ENCODE measurements at regions not wholly inside any gene's neighbourhood (a gene's known extent, or its start where the extent isn't known, plus 50 kb on each side); places are given as distances from the start of the nearest gene placed in this dataset.

DNA sequence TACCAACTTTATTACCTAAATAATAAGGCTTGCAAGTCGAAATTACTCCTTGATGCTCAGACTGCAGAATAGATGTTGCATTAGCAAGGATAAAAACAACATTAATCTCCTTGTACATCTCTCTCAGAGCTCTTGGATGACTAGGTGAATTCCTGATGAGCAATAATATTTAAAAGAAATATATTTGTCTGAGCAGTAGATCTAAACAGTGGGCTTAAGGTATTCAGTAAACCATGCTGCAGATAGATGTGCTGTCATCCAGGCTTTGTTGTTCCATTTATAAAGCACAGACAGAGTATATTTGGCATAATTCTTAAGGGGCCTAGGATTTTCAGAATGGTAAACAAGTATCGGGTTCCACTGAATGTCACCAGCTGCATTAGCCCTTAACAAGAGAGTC lies 257.1 kb downstream of the TUSC7 start:
- Mint-ChIP-seq H3K27ac (no peak overlapping the region), H3K4me1 (ENCODE audit: low read depth in 2 of 2) (no peaks in the 10 kb centered on the region), H3K4me3 (no peak overlapping the region), H3K9me3 (peaks cover 3% of the 10 kb centered on the region), H3K27me3 (no peaks in the 10 kb centered on the region), H3K36me3 (no peaks in the 10 kb centered on the region)
- DNase-seq (ENCODE audit: low spot score) (no peak), ATAC-seq (no peak)

DNA sequence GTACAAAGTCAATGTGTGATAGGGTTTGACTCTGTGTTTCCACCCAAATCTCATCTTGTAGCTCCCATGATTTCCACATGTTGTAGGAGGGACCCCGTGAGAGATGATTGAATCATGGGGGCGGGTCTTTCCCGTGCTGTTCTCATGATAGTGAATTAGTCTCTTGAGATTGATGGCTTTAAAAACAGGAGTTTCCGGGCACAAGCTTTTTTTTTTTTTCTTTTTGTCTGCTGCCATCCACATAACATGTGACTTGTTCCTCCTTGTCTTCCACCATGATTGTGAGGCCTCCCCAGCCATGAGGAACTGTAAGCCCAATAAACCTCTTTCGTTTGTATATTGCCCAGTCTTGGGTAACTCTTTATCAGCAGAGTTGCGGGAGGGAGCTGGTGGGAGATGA lies 259.6 kb downstream of the TUSC7 start:
- DNase-seq (ENCODE audit: low spot score) (no peak), ATAC-seq (no peak)
- no peaks in the 10 kb centered on the region for H3K9me3 Mint-ChIP-seq
- H3K27ac Mint-ChIP-seq = no peak overlapping the region
- H3K4me1 Mint-ChIP-seq (ENCODE audit: low read depth in 2 of 2) = no peaks in the 10 kb centered on the region
- no peak overlapping the region for H3K4me3 Mint-ChIP-seq
- no peaks in the 10 kb centered on the region for H3K36me3 Mint-ChIP-seq
- H3K27me3 Mint-ChIP-seq = no peaks in the 10 kb centered on the region

DNA sequence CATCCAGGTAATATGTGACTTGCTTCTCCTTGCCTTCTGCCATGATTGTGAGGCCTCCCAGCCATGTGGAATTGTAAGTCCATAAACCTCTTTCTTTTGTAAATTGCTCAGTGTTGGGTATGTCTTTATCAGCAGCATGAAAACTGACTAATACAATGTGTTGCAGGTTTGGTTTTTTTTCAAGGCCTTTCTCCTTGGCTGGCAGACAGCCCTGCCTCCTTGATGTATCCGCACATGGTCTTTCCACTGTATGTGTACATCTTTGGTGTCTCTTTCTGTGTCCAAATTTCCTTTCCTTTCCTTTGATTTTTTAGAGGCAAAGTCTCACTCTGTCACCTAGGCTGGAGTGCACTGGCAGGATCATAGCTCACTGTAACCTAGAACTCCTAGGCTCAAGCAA lies 260.1 kb downstream of the TUSC7 start:
- Mint-ChIP-seq H3K27me3 (no peaks in the 10 kb centered on the region), H3K36me3 (no peaks in the 10 kb centered on the region), H3K27ac (no peak overlapping the region), H3K4me3 (no peak overlapping the region), H3K4me1 (ENCODE audit: low read depth in 2 of 2) (no peaks in the 10 kb centered on the region), H3K9me3 (no peaks in the 10 kb centered on the region)
- ATAC-seq = no peak
- DNase-seq (ENCODE audit: low spot score) = no peak

- Mint-ChIP-seq H3K27me3 (no peaks in the 10 kb centered on the region), H3K36me3 (no peaks in the 10 kb centered on the region), H3K4me1 (ENCODE audit: low read depth in 2 of 2) (no peaks in the 10 kb centered on the region), H3K9me3 (no peaks in the 10 kb centered on the region), H3K27ac (no peak overlapping the region), H3K4me3 (no peak overlapping the region)
- no peak for DNase-seq (ENCODE audit: low spot score)
- no peak for ATAC-seq
Observed at GRCh38 chr3:116971531-116971930, 262.0 kb downstream of the TUSC7 start.

- H3K27me3 Mint-ChIP-seq = no peaks in the 10 kb centered on the region
- H3K36me3 Mint-ChIP-seq = no peaks in the 10 kb centered on the region
- peaks cover 6% of the 10 kb centered on the region for H3K9me3 Mint-ChIP-seq
- H3K27ac Mint-ChIP-seq = no peak overlapping the region
- DNase-seq (ENCODE audit: low spot score) (no peak), ATAC-seq (no peak)
- no peaks in the 10 kb centered on the region for H3K4me1 Mint-ChIP-seq (ENCODE audit: low read depth in 2 of 2)
- no peak overlapping the region for H3K4me3 Mint-ChIP-seq
Observed at GRCh38 chr3:116974702-116975101, 265.1 kb downstream of the TUSC7 start.

DNA sequence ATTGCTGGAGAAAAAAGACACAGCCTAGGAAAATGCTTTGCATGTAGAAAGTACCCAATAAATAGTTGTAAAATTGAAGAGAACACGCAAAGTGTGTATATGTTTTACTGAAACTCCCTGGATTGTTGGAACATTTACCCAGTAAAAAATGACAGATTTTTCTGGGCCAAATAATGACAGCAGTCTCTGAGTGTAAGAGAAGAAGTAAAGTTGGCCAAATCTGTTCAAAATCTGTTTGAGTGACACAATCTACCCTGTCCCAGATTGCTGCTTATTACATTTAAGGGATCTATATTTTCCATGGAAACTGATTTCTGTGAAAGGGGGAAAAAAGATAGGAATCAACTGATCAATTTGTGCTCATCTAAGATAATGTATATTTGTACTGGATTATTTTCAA lies 267.9 kb downstream of the TUSC7 start:
- Mint-ChIP-seq H3K36me3 (no peaks in the 10 kb centered on the region), H3K9me3 (peaks cover 6% of the 10 kb centered on the region), H3K4me3 (no peak overlapping the region), H3K27me3 (no peaks in the 10 kb centered on the region), H3K27ac (no peak overlapping the region), H3K4me1 (ENCODE audit: low read depth in 2 of 2) (no peaks in the 10 kb centered on the region)
- ATAC-seq (no peak), DNase-seq (ENCODE audit: low spot score) (no peak)

DNA sequence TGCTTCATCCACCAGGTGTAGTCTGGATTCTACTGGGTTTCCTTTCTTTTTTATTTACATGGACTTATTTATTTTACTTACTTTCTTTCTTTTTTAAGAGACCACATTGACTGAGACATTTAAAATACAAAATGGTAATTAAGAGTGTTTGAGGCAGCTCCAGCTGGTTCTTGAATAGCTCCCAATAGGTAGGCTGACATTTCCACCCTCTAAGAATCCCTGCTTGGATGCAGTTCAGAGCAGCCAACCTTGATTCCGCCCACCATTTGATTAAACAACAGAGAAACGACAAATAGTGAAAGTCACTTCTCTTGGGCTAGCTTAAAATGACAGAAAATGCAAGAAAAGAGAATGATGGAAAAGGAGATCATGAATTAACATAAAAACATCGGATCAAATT lies 270.5 kb downstream of the TUSC7 start:
- Mint-ChIP-seq H3K27ac (no peak overlapping the region), H3K4me3 (no peak overlapping the region), H3K27me3 (no peaks in the 10 kb centered on the region), H3K4me1 (ENCODE audit: low read depth in 2 of 2) (no peaks in the 10 kb centered on the region), H3K36me3 (peaks cover 5% of the 10 kb centered on the region), H3K9me3 (peaks cover 17% of the 10 kb centered on the region)
- ATAC-seq = no peak
- no peak for DNase-seq (ENCODE audit: low spot score)

- ATAC-seq (no peak), DNase-seq (ENCODE audit: low spot score) (no peak)
- Mint-ChIP-seq H3K27ac (no peak overlapping the region), H3K27me3 (no peaks in the 10 kb centered on the region), H3K36me3 (peaks cover 5% of the 10 kb centered on the region), H3K9me3 (peaks cover 17% of the 10 kb centered on the region), H3K4me3 (no peak overlapping the region), H3K4me1 (ENCODE audit: low read depth in 2 of 2) (no peaks in the 10 kb centered on the region)
Observed at GRCh38 chr3:116981089-116981488, 271.5 kb downstream of the TUSC7 start.

DNA sequence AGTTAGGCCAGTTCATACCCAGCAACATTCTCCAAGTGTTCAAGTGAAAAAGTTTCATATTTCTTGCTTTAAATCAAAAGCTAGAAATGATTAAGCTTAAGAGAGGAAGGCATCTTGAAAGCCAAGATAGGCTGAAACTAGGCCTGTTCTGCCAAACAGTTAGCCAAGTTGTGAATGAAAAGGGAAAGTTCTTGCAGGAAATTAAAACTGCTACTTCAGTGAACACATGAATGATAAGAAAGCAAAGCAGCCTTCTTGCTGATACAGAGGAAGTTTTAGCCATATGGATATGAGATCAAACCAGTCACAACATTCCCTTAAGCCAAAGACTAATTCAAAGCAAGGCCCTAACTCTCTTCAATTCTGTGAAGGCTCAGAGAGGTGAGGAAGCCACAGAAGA lies 274.7 kb downstream of the TUSC7 start:
- no peaks in the 10 kb centered on the region for H3K27me3 Mint-ChIP-seq
- peaks cover 5% of the 10 kb centered on the region for H3K36me3 Mint-ChIP-seq
- ATAC-seq = no peak
- peaks cover 18% of the 10 kb centered on the region for H3K9me3 Mint-ChIP-seq
- no peak overlapping the region for H3K4me3 Mint-ChIP-seq
- no peak for DNase-seq (ENCODE audit: low spot score)
- H3K27ac Mint-ChIP-seq = no peak overlapping the region
- no peaks in the 10 kb centered on the region for H3K4me1 Mint-ChIP-seq (ENCODE audit: low read depth in 2 of 2)

DNA sequence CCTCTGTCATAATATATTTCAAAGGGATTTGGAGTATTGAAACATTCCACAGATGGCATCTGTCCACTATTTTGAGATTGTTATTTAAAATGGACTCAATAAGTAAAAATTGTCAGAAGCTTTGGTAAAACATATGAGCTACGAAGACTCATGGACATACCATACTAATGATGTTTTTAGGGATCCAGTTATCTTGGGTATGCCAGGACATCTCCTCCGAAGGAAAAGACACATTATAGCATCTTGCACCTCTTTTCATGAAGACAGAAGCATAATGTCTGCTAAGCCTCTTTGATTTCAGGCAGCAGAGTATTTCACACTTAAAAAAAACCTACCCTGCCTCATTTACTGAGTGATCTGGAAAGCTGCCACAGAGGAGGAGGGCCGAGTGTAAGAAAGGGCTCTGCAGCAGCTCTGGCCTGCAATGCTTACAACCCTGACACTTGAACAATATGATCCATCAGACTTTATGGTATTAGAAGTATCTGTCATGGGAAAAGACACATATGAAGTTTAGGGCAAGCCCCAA lies 284.8 kb downstream of the TUSC7 start:
- Mint-ChIP-seq H3K4me3 (no peak overlapping the region), H3K27ac (no peak overlapping the region), H3K27me3 (no peaks in the 10 kb centered on the region), H3K36me3 (no peaks in the 10 kb centered on the region), H3K4me1 (ENCODE audit: low read depth in 2 of 2) (no peaks in the 10 kb centered on the region), H3K9me3 (peaks cover 11% of the 10 kb centered on the region)
- no peak for DNase-seq (ENCODE audit: low spot score)
- ATAC-seq = no peak

DNA sequence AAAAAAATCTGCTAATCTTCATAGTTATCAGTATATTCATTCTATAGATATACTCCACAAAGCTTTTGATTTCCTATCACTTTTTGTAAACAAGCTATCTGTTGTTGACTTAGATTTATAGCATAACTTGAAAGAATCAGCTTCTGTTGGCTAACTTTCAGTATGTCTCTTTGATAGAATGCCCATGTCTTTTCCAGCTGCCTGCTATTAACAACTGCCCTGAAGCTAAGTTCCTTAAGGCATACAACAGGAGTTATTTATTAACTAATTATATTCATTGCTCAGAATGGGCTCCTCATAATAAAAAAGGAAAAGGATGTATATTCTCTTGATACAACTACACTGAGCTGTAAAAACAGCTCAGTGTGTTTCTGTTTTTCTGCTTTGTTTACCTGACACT lies 293.9 kb downstream of the TUSC7 start:
- no peak for ATAC-seq
- no peak for DNase-seq (ENCODE audit: low spot score)
- H3K9me3 Mint-ChIP-seq = no peaks in the 10 kb centered on the region

GRCh38 chr3:117005274-117005673 lies 295.7 kb downstream of the TUSC7 start:
- ATAC-seq (no peak), DNase-seq (ENCODE audit: low spot score) (no peak)
- H3K4me1 Mint-ChIP-seq (ENCODE audit: low read depth in 2 of 2) = no peaks in the 10 kb centered on the region
- no peaks in the 10 kb centered on the region for H3K9me3 Mint-ChIP-seq
- H3K27ac Mint-ChIP-seq = no peak overlapping the region
- H3K36me3 Mint-ChIP-seq = no peaks in the 10 kb centered on the region
- H3K4me3 Mint-ChIP-seq = no peak overlapping the region
- peaks cover 0 to 2% of the 10 kb centered on the region in 2 donors for H3K27me3 Mint-ChIP-seq

More for the DNA sequence above, 293.9 kb downstream of the TUSC7 start:
- H3K27me3 Mint-ChIP-seq = peaks cover 0 to 2% of the 10 kb centered on the region in 2 donors
- H3K4me3 Mint-ChIP-seq = no peak overlapping the region
- H3K36me3 Mint-ChIP-seq = no peaks in the 10 kb centered on the region
- no peaks in the 10 kb centered on the region for H3K4me1 Mint-ChIP-seq (ENCODE audit: low read depth in 2 of 2)
- H3K27ac Mint-ChIP-seq = no peak overlapping the region

GRCh38 chr3:117005911-117006522 lies 296.4 kb downstream of the TUSC7 start:
- DNase-seq (ENCODE audit: low spot score) (no peak), ATAC-seq (no peak)
- Mint-ChIP-seq H3K27ac (no peak overlapping the region), H3K9me3 (no peaks in the 10 kb centered on the region), H3K36me3 (no peaks in the 10 kb centered on the region), H3K4me3 (no peak overlapping the region), H3K27me3 (peaks cover 0 to 2% of the 10 kb centered on the region in 2 donors), H3K4me1 (ENCODE audit: low read depth in 2 of 2) (no peaks in the 10 kb centered on the region)

GRCh38 chr3:117010318-117010717 lies 300.7 kb downstream of the TUSC7 start:
- no peak for ATAC-seq

DNA sequence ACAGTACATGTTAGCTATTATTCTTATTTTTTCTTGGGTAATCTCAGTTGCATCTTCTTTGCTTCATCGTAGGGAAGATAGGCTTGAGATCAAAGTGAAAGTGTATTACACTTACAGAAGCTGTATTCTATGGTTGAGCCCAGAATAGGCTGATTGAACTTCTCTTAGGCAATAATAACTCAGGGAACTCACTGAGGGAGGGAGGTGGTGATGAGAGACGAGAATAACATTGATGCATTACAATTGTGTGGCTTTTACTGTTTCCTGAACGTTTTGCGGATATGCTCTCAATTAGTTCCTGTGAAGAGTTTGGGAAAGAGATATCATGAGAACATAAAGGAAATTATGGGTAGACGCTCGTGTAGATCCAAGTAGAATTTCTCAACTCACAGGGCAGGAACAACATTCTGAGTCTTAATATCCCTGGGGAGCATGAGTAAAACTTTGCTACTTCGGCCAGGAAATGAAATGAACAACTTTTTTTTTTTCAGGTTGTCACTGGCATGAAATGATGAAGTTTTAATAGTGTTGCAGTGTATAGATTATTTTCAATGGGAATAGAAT lies 302.2 kb downstream of the TUSC7 start:
- DNase-seq (ENCODE audit: low spot score) = no peak

More at GRCh38 chr3:117010318-117010717, 300.7 kb downstream of the TUSC7 start:
- no peaks in the 10 kb centered on the region for H3K27me3 Mint-ChIP-seq
- H3K9me3 Mint-ChIP-seq = peaks cover 8% of the 10 kb centered on the region
- H3K27ac Mint-ChIP-seq = no peak overlapping the region
- peaks cover 0 to 3% of the 10 kb centered on the region in 2 donors for H3K4me1 Mint-ChIP-seq (ENCODE audit: low read depth in 2 of 2)
- no peak overlapping the region for H3K4me3 Mint-ChIP-seq
- DNase-seq (ENCODE audit: low spot score) = no peak
- H3K36me3 Mint-ChIP-seq = no peaks in the 10 kb centered on the region

More for the DNA sequence above, 302.2 kb downstream of the TUSC7 start:
- no peak for ATAC-seq
- Mint-ChIP-seq H3K36me3 (no peaks in the 10 kb centered on the region), H3K9me3 (peaks cover 8% of the 10 kb centered on the region), H3K4me1 (ENCODE audit: low read depth in 2 of 2) (peaks cover 0 to 3% of the 10 kb centered on the region in 2 donors), H3K27me3 (no peaks in the 10 kb centered on the region), H3K4me3 (no peak overlapping the region), H3K27ac (no peak overlapping the region)
